ENCODE measurements at regions not wholly inside any gene's neighbourhood (a gene's known extent, or its start where the extent isn't known, plus 50 kb on each side); places are given as distances from the start of the nearest gene placed in this dataset.

DNA sequence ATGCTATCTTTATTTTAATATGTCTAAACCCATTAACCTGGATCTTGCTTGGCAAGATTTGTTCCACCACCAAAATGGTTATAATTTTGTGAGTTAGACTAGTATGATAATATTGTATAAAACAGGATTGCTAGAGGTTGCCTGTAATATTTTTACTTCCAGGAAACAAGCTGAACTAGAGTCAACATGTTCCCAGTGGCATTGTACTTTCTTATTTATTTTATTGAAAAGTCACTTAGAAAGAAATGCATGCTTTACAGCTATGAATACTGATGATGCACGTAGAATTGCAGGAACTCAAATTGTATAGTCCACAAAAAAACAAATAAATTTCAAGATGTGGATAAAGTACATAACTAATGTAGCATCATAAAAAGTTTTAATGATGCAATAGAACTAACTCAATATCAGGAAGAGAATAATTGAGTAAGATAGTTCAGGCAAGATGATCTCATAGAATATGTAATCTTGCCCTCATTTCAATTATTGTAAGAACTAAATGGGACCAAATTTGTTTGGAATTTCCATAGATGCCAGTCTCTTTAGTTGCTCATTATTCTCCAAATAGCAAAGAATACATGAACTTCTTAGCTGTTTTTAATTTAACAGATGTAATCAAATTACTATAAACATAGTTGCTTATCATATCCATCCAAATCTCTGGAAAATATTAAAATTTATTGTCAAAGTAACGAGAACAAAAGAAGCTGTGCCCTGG, 451.8 kb downstream of the COL12A1 start:
- TF ChIP-seq, protein P1, sequence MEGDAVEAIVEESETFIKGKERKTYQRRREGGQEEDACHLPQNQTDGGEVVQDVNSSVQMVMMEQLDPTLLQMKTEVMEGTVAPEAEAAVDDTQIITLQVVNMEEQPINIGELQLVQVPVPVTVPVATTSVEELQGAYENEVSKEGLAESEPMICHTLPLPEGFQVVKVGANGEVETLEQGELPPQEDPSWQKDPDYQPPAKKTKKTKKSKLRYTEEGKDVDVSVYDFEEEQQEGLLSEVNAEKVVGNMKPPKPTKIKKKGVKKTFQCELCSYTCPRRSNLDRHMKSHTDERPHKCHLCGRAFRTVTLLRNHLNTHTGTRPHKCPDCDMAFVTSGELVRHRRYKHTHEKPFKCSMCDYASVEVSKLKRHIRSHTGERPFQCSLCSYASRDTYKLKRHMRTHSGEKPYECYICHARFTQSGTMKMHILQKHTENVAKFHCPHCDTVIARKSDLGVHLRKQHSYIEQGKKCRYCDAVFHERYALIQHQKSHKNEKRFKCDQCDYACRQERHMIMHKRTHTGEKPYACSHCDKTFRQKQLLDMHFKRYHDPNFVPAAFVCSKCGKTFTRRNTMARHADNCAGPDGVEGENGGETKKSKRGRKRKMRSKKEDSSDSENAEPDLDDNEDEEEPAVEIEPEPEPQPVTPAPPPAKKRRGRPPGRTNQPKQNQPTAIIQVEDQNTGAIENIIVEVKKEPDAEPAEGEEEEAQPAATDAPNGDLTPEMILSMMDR (IDR thresholded peaks at IDR 0.05 in 2 of 3, conservative IDR thresholded peaks at IDR 0.05 in 1 of 3; ENCODE audit: insufficient read depth in 2 of 3, low read depth in 1 of 3, low read length in 3 of 3) = no peak
- TF ChIP-seq FOXK1 (CRISPR knock-in tag; IDR thresholded peaks at IDR 0.05; ENCODE audit: borderline replicate concordance) = no peak
- TF ChIP-seq MED1 (CRISPR knock-in tag; IDR thresholded peaks at IDR 0.05; ENCODE audit: borderline replicate concordance) = no peak
- TF ChIP-seq ZKSCAN1 (IDR thresholded peaks at IDR 0.05; ENCODE audit: low read depth, low read length) = no peak
- TF ChIP-seq, protein P2, sequence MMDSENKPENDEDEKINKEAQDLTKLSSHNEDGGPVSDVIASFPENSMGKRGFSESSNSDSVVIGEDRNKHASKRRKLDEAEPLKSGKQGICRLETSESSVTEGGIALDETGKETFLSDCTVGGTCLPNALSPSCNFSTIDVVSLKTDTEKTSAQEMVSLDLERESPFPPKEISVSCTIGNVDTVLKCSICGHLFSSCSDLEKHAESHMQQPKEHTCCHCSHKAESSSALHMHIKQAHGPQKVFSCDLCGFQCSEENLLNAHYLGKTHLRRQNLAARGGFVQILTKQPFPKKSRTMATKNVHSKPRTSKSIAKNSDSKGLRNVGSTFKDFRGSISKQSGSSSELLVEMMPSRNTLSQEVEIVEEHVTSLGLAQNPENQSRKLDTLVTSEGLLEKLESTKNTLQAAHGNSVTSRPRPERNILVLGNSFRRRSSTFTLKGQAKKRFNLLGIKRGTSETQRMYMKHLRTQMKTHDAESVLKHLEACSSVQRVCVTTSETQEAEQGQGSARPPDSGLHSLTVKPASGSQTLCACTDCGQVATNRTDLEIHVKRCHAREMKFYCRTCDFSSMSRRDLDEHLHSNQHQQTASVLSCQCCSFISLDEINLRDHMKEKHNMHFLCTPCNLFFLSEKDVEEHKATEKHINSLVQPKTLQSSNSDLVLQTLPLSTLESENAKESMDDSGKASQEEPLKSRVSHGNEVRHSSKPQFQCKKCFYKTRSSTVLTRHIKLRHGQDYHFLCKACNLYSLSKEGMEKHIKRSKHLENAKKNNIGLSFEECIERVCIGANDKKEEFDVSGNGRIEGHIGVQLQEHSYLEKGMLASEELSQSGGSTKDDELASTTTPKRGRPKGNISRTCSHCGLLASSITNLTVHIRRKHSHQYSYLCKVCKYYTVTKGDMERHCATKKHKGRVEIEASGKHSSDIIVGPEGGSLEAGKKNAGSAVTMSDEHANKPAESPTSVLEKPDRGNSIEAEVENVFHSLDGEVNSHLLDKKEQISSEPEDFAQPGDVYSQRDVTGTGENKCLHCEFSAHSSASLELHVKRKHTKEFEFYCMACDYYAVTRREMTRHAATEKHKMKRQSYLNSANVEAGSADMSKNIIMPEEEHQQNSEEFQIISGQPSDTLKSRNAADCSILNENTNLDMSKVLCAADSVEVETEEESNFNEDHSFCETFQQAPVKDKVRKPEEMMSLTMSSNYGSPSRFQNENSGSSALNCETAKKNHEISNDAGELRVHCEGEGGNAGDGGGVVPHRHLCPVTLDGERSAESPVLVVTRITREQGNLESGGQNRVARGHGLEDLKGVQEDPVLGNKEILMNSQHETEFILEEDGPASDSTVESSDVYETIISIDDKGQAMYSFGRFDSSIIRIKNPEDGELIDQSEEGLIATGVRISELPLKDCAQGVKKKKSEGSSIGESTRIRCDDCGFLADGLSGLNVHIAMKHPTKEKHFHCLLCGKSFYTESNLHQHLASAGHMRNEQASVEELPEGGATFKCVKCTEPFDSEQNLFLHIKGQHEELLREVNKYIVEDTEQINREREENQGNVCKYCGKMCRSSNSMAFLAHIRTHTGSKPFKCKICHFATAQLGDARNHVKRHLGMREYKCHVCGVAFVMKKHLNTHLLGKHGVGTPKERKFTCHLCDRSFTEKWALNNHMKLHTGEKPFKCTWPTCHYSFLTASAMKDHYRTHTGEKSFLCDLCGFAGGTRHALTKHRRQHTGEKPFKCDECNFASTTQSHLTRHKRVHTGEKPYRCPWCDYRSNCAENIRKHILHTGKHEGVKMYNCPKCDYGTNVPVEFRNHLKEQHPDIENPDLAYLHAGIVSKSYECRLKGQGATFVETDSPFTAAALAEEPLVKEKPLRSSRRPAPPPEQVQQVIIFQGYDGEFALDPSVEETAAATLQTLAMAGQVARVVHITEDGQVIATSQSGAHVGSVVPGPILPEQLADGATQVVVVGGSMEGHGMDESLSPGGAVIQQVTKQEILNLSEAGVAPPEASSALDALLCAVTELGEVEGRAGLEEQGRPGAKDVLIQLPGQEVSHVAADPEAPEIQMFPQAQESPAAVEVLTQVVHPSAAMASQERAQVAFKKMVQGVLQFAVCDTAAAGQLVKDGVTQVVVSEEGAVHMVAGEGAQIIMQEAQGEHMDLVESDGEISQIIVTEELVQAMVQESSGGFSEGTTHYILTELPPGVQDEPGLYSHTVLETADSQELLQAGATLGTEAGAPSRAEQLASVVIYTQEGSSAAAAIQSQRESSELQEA (IDR thresholded peaks at IDR 0.05; ENCODE audit: low read depth) = no peak
- TF ChIP-seq ZNF239 (CRISPR knock-in tag; IDR thresholded peaks at IDR 0.05) = no peak
- TF ChIP-seq EP300 (IDR thresholded peaks at IDR 0.05; ENCODE audit: low read length) = no peak
- no peak for TF ChIP-seq HDAC2 (IDR thresholded peaks at IDR 0.05)
- TF ChIP-seq, protein P3, sequence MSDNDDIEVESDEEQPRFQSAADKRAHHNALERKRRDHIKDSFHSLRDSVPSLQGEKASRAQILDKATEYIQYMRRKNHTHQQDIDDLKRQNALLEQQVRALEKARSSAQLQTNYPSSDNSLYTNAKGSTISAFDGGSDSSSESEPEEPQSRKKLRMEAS (CRISPR knock-in tag; IDR thresholded peaks at IDR 0.05) = no peak
- TF ChIP-seq SNRNP70 (optimal IDR thresholded peaks at IDR 0.05; ENCODE audit: low read depth, low read length) = no peak

Measured in K562 (cell line).